ENCODE measurements at regions not wholly inside any gene's neighbourhood (a gene's known extent, or its start where the extent isn't known, plus 50 kb on each side); places are given as distances from the start of the nearest gene placed in this dataset.
"Not testable (repeated sequence)": the region's sequence is repeated elsewhere in the genome, so short reads cannot be mapped to it uniquely, and the experiment has no call there.

DNA sequence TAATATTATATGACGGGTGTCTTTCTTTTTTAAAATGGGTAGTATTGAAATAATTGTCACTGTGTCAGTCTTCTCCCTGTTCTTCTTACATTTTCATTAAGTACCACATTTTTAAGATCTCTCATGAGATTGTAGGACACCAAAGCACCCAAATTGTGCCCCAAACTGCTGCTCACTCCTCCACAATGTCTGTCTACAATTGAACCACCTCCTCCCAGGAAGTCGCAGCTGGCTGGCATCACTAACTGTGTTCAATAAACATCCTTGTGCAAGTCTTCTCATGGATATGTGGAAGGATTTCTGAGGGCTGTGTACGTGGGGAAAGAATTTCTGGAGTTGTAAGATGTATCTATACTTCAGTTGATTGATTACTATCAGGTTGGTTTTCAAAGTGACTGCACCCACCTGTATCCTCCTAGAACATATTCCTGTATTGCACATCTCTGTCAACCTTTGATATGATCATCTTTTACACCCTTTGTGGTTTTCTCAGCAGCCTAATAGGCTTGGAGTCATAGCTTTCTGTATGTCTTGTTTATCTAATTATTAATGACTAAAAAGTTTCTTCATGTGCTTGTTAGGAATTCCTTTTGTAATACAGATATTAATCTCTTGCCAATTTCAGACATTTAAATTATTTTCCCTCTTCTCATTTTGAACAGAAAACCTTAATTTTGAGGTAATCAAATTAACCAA is 774.9 kb downstream of the RNF144A start:
- DNase-seq, result no peak

GRCh38 chr2:7692657-7693161 is 775.5 kb downstream of the RNF144A start:
- no peak for DNase-seq

- DNase-seq, result no peak
Measured at GRCh38 chr2:7693246-7694075, 776.2 kb downstream of the RNF144A start.

DNA sequence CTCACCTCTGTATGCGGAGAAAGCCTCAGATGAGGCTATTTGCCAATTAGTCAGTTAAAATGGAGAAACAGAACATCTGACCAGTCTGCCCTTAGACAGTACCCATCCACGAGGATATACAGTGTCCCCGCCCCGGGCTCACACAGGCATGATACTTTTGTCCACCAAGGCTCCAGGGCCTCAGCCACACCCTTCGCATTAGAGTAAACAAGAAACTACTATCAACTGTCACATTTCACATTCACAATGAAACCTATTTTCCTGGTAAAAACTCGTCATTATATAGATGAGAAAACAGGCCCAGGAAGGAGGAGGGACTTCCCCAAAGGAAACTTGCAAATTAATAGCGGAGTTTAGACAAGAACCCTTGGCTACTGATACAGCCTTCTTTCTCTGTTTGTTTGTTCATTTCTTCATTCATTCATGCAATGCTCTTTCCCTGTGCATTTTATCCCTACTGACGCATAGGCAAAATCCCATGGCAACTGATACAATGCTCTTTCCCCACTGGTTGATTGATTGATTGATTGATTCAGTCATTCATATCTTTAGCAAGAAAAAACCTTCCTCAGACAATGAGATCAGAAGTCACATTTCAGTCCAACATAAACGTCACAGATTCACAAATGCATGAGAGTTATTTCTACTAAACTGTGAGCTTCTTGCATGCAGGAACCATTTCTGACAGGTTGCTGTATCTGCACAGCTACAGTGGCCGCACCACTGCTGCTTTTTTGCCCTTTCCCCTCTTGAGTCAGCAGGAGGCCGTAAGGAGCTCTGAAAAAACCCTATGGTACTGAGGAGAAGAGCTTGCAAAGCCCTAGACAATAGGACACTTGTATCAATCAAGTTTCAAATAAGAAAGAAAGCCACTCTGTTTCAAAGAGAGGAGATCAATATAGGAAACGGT is 777.1 kb downstream of the RNF144A start:
- no peak for DNase-seq

- DNase-seq, result not testable (repeated sequence)
Measured at GRCh38 chr2:7696556-7696955, 779.3 kb downstream of the RNF144A start.

- DNase-seq, result no peak
Measured at GRCh38 chr2:7697052-7697451, 779.8 kb downstream of the RNF144A start.

DNA sequence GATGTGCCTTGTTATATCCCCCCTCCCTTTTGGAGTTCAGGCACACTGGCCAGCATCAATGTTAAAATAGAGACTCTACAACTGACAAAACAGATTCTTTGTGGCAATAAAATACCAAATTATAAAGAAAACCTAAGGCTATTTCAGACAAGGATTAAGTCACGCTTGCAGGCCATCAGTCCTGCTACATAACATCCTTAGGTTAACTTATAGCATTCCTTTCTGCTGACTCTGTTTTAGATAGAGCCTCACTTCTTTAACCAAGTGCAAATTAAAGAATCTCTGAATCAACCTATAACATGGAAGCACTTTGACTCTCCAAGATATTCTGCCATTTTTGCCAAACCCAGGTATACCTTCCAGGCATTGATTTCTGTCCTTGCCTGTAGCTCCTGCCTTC is 784.6 kb downstream of the RNF144A start:
- DNase-seq, result no peak

DNA sequence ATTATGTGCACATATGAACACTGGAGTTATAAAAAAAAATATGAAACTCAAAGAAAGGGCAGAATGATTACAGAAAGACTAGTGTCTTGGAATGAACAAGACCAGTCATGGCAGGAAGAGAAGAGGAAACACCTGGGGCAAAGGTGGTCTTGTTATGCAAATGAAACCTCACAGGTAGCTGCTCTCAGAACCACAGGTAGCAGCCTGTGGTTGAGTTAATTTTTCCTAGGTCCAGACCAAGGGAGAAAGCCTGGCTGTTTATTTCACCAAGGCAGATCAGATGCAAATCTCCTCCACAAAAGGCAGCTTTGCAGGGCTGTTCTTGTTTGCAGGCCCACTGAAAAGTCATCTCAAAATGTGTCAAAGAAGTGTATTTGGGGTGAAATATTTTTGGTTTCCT is 785.8 kb downstream of the RNF144A start:
- no peak for DNase-seq

GRCh38 chr2:7703543-7704144 is 786.4 kb downstream of the RNF144A start:
- DNase-seq, result no peak

- no peak for DNase-seq
Measured at GRCh38 chr2:7704296-7704865, 787.2 kb downstream of the RNF144A start.

DNA sequence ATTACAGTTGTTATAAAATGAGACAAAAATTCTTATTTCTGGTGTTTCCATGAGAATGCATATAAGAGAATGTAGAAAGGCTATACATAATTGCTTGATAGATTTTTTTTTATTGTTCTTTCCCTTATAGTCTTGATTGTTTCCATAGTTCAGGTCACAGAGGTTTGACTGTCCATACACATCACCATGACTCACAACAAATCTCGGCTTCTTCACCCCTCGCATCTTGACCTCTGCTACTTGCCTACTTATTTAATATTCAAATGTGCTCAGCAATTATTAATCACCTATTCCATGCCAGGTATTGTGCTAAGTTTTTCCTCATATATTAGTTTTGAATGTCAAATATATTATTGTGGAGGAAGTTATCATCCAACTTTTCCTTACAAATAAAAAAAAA is 789.6 kb downstream of the RNF144A start:
- DNase-seq, result no peak

GRCh38 chr2:7707723-7708122 is 790.5 kb downstream of the RNF144A start:
- DNase-seq, result no peak

DNA sequence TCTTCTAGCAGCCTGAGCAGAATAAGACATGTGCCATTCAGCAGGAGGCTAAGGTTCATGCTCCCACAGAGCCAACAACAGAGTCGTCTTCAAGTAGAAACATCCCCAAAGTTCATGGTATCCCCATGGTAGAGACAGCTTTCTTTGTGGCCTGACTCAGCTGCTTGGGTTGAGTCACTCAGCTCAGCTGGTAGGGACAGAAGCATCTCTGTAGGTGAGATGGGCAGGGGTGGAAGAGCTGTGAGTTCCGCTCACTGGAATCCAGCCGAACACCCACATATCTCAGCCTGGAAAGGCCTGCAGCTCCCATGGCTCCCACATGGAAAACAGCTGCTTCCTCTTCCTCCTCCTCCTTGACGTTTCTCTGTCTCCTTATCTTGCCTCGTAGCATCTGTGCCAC is 792.7 kb downstream of the RNF144A start:
- no peak for DNase-seq

GRCh38 chr2:7711167-7711566 is 794.0 kb downstream of the RNF144A start:
- DNase-seq, result no peak

- DNase-seq, result no peak
Measured at GRCh38 chr2:7719876-7720275, 802.7 kb downstream of the RNF144A start.

GRCh38 chr2:7721413-7721995 is 804.3 kb downstream of the RNF144A start:
- DNase-seq, result no peak

- DNase-seq, result no peak
Measured at GRCh38 chr2:7722212-7722910, 805.1 kb downstream of the RNF144A start.

- no peak for DNase-seq
Measured at GRCh38 chr2:7724336-7724735, 807.1 kb downstream of the RNF144A start.

- peak; percentile 32 to 74 for DNase-seq
Measured at GRCh38 chr2:7725171-7725849, 808.1 kb downstream of the RNF144A start.

DNA sequence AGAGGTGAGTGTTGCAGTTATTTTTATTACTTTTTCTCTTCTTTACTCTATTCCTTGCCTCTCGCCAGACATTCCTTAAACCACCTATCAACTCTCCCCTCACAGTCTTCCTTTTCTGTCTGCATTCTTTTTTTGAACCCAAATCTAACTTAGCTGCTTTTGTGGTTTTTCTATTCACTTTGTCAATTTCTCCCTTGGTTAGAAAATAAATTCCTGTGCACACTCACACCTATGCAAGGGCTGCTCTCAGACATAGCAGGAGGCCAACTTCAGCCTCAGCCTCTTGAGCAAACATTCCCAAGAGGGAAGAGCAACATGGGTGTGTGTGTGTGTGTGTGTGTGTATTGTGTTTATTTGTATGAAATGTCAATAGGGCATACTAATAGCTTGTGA is 808.6 kb downstream of the RNF144A start:
- no peak for DNase-seq

GRCh38 chr2:7726989-7727388 is 809.8 kb downstream of the RNF144A start:
- no peak for DNase-seq
